Loucy (cell line): ENCODE measurements at regions not wholly inside any gene's neighbourhood (a gene's known extent, or its start where the extent isn't known, plus 50 kb on each side); places are given as distances from the start of the nearest gene placed in this dataset.
"Not testable (repeated sequence)": the region's sequence is repeated elsewhere in the genome, so short reads cannot be mapped to it uniquely, and the experiment has no call there.

Experiments
- H2AFZ ChIP-seq: fragments of 200-600 bp; sonication (generic); 2 replicates; pipeline ENCODE4 v1.6.0; 2016; ENCODE audit warnings: antibody characterized with exemption, mild to moderate bottlenecking, low read length, moderate library complexity
- H3F3A ChIP-seq: fragments of 200-600 bp; 2 replicates; pipeline ENCODE4 v1.6.0; 2016; ENCODE audit warnings: antibody characterized with exemption, low read depth, mild to moderate bottlenecking
- H3K27me3 ChIP-seq: fragments of 200-600 bp; sonication (generic); 2 replicates; pipeline ENCODE4 v1.6.1; 2014; ENCODE audit warnings: low read length, mild to moderate bottlenecking; ENCODE audit not compliant: insufficient read depth, poor library complexity, severe bottlenecking
- H3K36me3 ChIP-seq: fragments of 200-600 bp; sonication (generic); 2 replicates; pipeline ENCODE4 v1.6.1; 2016; ENCODE audit warnings: low read length; ENCODE audit not compliant: insufficient read depth
- H3K4me1 ChIP-seq: fragments of 200-600 bp; sonication (generic); 2 replicates; pipeline ENCODE4 v1.5.1; 2014; ENCODE audit warnings: low read length, mild to moderate bottlenecking; ENCODE audit not compliant: insufficient read depth, poor library complexity, severe bottlenecking
- H3K4me2 ChIP-seq: fragments of 200-600 bp; sonication (generic); 2 replicates; pipeline ENCODE4 v1.6.0; 2014; ENCODE audit warnings: antibody characterized with exemption, low read length, low read depth, mild to moderate bottlenecking; ENCODE audit not compliant: poor library complexity, severe bottlenecking
- H3K4me3 ChIP-seq: fragments of 200-600 bp; sonication (generic); 2 replicates; pipeline ENCODE4 v1.5.1; 2014; ENCODE audit warnings: low read length, mild to moderate bottlenecking, mixed read lengths; ENCODE audit not compliant: poor library complexity, severe bottlenecking
- H3K79me2 ChIP-seq: fragments of 200-600 bp; sonication (generic); 2 replicates; pipeline ENCODE4 v1.6.1; 2014; ENCODE audit warnings: low read length; ENCODE audit not compliant: insufficient read depth
- H3K9ac ChIP-seq: fragments of 200-600 bp; sonication (generic); 2 replicates; pipeline ENCODE4 v1.6.0; 2014; ENCODE audit warnings: mild to moderate bottlenecking, low read depth, low read length, moderate library complexity; ENCODE audit not compliant: poor library complexity, severe bottlenecking
- H3K9me2 ChIP-seq: fragments of 200-600 bp; sonication (generic); replicated peaks from 2 replicates; pipeline ENCODE4 v1.6.1; 2016; ENCODE audit warnings: low read depth, low read length, mixed read lengths
- H3K9me3 ChIP-seq: fragments of 200-600 bp; sonication (generic); 2 replicates; pipeline ENCODE4 v1.6.1; 2014; ENCODE audit warnings: mild to moderate bottlenecking, antibody characterized with exemption, low read length, low read depth; ENCODE audit not compliant: insufficient read depth
- H4K20me1 ChIP-seq: fragments of 200-600 bp; sonication (generic); 2 replicates; pipeline ENCODE4 v1.6.0; 2014; ENCODE audit warnings: antibody characterized with exemption, low read length, mild to moderate bottlenecking; ENCODE audit not compliant: insufficient read depth, poor library complexity, severe bottlenecking
- CTCF ChIP-seq: fragments of 200-600 bp; sonication (generic); conservative IDR thresholded peaks from 2 replicates; pipeline ENCODE4 v1.5.1; 2014; ENCODE audit warnings: mild to moderate bottlenecking, antibody characterized with exemption, low read length
- EZH2phosphoT487 ChIP-seq: fragments of 200-600 bp; IDR thresholded peaks from 2 replicates; pipeline ENCODE4 v1.6.1; 2018; ENCODE audit warnings: antibody characterized with exemption, mild to moderate bottlenecking, moderate library complexity, borderline replicate concordance

GRCh38 chr4:158968961-158969360, 133.9 kb upstream of the RAPGEF2 start:
- no peaks in the 10 kb centered on the region for H3K9me2 ChIP-seq
- no peaks in the 10 kb centered on the region for H3F3A ChIP-seq
- no peaks in the 10 kb centered on the region for H4K20me1 ChIP-seq
- H3K4me3 ChIP-seq = no peak overlapping the region
- H3K4me2 ChIP-seq = no peak overlapping the region
- H3K9me3 ChIP-seq = no peaks in the 10 kb centered on the region; the same call in 1 of the 2 replicates
- no peak overlapping the region for H3K9ac ChIP-seq
- H3K4me1 ChIP-seq = peaks cover 6% of the 10 kb centered on the region
- H3K36me3 ChIP-seq = no peaks in the 10 kb centered on the region
- H3K27me3 ChIP-seq = no peaks in the 10 kb centered on the region
- H3K79me2 ChIP-seq = no peaks in the 10 kb centered on the region
- TF ChIP-seq EZH2phosphoT487 (no peak), CTCF (no peak)
- H2AFZ ChIP-seq = no peak overlapping the region

- Histone ChIP-seq H3K79me2 (no peaks in the 10 kb centered on the region), H3K9me3 (no peaks in the 10 kb centered on the region), H3K4me1 (peaks cover 6% of the 10 kb centered on the region), H4K20me1 (no peaks in the 10 kb centered on the region), H3K36me3 (no peaks in the 10 kb centered on the region), H3K27me3 (no peaks in the 10 kb centered on the region), H3K9me2 (no peaks in the 10 kb centered on the region), H3K4me2 (no peak overlapping the region), H2AFZ (no peak overlapping the region), H3K4me3 (no peak overlapping the region), H3F3A (no peaks in the 10 kb centered on the region), H3K9ac (no peak overlapping the region)
- TF ChIP-seq EZH2phosphoT487 (no peak), CTCF (no peak)
Observed at GRCh38 chr4:158970812-158971211, 132.1 kb upstream of the RAPGEF2 start.

- H3K4me2 ChIP-seq, H3K36me3 ChIP-seq, H3F3A ChIP-seq, H3K79me2 ChIP-seq, H4K20me1 ChIP-seq, H3K4me3 ChIP-seq, H3K27me3 ChIP-seq, H3K4me1 ChIP-seq, H3K9me3 ChIP-seq, H3K9me2 ChIP-seq, H2AFZ ChIP-seq, H3K9ac ChIP-seq: not testable (repeated sequence)
Observed at GRCh38 chr4:158974438-158974837, 128.4 kb upstream of the RAPGEF2 start.

GRCh38 chr4:158980711-158981110, 122.2 kb upstream of the RAPGEF2 start:
- H3K9me2 ChIP-seq, H3F3A ChIP-seq, H2AFZ ChIP-seq, H3K4me3 ChIP-seq, H3K4me2 ChIP-seq, H3K79me2 ChIP-seq, H3K4me1 ChIP-seq, H3K9ac ChIP-seq, H3K27me3 ChIP-seq, H3K36me3 ChIP-seq, H4K20me1 ChIP-seq, H3K9me3 ChIP-seq: not testable (repeated sequence)
